Chondrocyte (in vitro differentiated cells): ENCODE measurements at regions not wholly inside any gene's neighbourhood (a gene's known extent, or its start where the extent isn't known, plus 50 kb on each side); places are given as distances from the start of the nearest gene placed in this dataset.

Experiments
- DNase-seq: peaks from one replicate; pipeline ENCODE4 v3.0.0; 2021; ENCODE audit warnings: mixed read lengths, low spot score
- H3K27ac Mint-ChIP-seq: one replicate; pipeline ENCODE4 v1.8.0; 2021; ENCODE audit warnings: mild to moderate bottlenecking, moderate library complexity, mixed read lengths; ENCODE audit not compliant: unreplicated experiment
- H3K27me3 Mint-ChIP-seq: 2 replicates; pipeline ENCODE4 v1.8.0; 2021; ENCODE audit warnings: low read depth, mixed read lengths
- H3K36me3 Mint-ChIP-seq: 2 replicates; pipeline ENCODE4 v1.8.0; 2021; ENCODE audit warnings: low read depth, mixed read lengths
- H3K4me1 Mint-ChIP-seq: 2 replicates; pipeline ENCODE4 v1.8.0; 2021; ENCODE audit warnings: low read depth, mild to moderate bottlenecking, mixed read lengths
- H3K4me3 Mint-ChIP-seq: one replicate; pipeline ENCODE4 v1.8.0; 2021; ENCODE audit warnings: mild to moderate bottlenecking, moderate library complexity, mixed read lengths; ENCODE audit not compliant: unreplicated experiment
- H3K9me3 Mint-ChIP-seq: 2 replicates; pipeline ENCODE4 v1.8.0; 2021; ENCODE audit warnings: low read depth, mixed read lengths
- TF ChIP-seq, protein P1 (sequence below): fragments of 200-600 bp; sonication (generic); IDR thresholded peaks from 2 replicates; pipeline ENCODE4 v1.5.0; 2021; ENCODE audit warnings: antibody characterized with exemption, mild to moderate bottlenecking, moderate library complexity

DNA sequence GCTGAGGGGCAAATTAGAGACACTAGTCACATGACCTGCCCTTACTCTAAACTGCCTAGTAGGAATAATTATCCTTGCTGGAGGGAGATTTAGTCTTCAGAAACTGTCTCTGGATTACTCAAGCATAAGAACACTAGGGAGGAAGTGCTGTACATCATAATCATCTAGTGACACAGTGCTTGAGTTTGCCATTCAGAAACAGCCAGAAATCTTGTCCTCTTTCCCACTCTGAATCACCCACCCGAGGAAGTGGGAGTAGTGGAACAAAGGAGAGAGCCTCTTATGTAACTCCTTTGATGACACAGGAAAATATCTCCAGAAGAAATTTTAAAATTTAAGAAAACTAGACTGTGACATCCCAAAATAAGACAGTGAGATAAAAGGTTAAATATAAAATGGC is 69.3 kb upstream of the PCDH19 start:
- no peak for DNase-seq
- H3K4me1 Mint-ChIP-seq, result peaks cover 5% of the 10 kb centered on the region
- no peaks in the 10 kb centered on the region for H3K36me3 Mint-ChIP-seq
- peaks cover 3% of the 10 kb centered on the region for H3K9me3 Mint-ChIP-seq
- no peak overlapping the region for H3K27ac Mint-ChIP-seq
- H3K27me3 Mint-ChIP-seq, result peaks cover 1% of the 10 kb centered on the region
- H3K4me3 Mint-ChIP-seq, result no peak overlapping the region
- TF ChIP-seq, protein P1, sequence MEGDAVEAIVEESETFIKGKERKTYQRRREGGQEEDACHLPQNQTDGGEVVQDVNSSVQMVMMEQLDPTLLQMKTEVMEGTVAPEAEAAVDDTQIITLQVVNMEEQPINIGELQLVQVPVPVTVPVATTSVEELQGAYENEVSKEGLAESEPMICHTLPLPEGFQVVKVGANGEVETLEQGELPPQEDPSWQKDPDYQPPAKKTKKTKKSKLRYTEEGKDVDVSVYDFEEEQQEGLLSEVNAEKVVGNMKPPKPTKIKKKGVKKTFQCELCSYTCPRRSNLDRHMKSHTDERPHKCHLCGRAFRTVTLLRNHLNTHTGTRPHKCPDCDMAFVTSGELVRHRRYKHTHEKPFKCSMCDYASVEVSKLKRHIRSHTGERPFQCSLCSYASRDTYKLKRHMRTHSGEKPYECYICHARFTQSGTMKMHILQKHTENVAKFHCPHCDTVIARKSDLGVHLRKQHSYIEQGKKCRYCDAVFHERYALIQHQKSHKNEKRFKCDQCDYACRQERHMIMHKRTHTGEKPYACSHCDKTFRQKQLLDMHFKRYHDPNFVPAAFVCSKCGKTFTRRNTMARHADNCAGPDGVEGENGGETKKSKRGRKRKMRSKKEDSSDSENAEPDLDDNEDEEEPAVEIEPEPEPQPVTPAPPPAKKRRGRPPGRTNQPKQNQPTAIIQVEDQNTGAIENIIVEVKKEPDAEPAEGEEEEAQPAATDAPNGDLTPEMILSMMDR, result no peak

DNA sequence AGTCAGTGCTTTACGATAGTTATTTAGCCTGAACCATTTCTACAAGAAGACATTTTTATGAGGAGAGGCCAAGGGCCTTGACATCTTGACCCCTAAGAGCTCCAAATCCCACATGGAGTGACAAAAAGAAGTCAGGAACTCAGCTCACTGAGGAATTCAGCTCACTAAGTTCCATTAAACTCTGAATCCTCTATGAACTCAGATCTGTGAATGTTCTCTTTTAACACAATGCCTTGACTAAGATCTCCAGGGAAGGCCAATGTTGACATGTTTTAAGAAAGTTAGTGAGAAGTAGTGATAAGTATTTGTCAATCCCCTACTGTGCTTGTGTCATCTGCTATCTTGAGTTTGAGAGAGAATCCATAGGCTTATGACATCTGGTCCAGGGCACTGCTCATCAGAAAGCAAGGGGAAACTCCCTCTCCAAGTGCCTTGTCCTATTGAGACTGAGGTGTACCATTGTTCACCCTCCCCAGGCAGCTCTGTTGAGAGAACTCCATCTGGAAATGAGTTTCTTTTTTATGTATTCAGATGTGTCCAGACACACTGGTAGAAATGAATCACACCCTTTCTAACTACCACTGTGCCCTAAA is 68.7 kb upstream of the PCDH19 start:
- H3K27ac Mint-ChIP-seq, result no peak overlapping the region
- peaks cover 6% of the 10 kb centered on the region for H3K9me3 Mint-ChIP-seq
- DNase-seq, result no peak
- no peak overlapping the region for H3K4me3 Mint-ChIP-seq
- TF ChIP-seq, protein P1, result no peak
- peaks cover 1% of the 10 kb centered on the region for H3K27me3 Mint-ChIP-seq
- H3K4me1 Mint-ChIP-seq, result peaks cover 5% of the 10 kb centered on the region
- H3K36me3 Mint-ChIP-seq, result no peaks in the 10 kb centered on the region

DNA sequence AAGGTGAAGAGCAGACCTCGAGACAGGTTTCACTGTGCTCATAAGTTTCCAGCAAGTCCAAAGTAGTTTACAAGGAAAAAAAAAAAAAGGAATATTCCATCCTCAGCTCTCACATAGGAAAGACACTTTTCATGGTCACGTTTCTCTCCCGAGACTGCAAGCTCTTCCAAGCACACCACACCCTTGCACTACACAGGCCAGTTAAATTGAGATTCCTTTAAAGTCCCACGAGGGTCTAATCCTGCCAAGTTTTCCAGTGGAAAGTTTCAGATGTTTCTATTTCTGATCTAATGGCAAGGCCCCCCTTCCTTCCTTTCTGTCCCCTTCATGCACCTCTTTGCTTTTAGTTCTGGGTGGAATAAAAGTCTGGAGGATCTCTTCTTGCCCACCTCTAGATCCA is 67.9 kb upstream of the PCDH19 start:
- no peaks in the 10 kb centered on the region for H3K36me3 Mint-ChIP-seq
- TF ChIP-seq, protein P1, result no peak
- no peak overlapping the region for H3K4me3 Mint-ChIP-seq
- no peak overlapping the region for H3K27ac Mint-ChIP-seq
- H3K4me1 Mint-ChIP-seq, result peaks cover 5% of the 10 kb centered on the region
- H3K9me3 Mint-ChIP-seq, result peaks cover 8% of the 10 kb centered on the region
- no peak for DNase-seq
- H3K27me3 Mint-ChIP-seq, result no peaks in the 10 kb centered on the region

DNA sequence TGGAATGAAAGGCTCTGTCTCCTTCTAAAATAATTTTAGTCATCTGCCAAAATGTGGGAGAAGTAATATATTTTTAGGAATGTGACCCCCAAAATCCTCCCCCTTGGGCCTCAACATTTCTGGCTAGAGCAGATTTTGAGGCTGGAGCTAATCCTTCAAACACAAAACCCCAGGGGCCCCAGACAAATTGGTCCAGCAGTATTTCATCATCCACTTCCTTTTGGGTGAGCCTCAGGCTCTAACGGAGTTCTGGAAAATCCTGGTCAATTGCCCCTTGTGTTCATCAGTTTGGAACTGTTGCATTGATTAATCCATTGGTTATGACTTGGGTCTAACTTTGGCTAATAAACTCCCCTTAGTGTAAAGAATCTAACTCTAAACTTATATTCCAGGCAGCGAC is 67.4 kb upstream of the PCDH19 start:
- H3K9me3 Mint-ChIP-seq, result peaks cover 8% of the 10 kb centered on the region
- no peak overlapping the region for H3K4me3 Mint-ChIP-seq
- H3K27ac Mint-ChIP-seq, result no peak overlapping the region
- H3K4me1 Mint-ChIP-seq, result peaks cover 5% of the 10 kb centered on the region
- no peak for DNase-seq
- no peaks in the 10 kb centered on the region for H3K27me3 Mint-ChIP-seq
- no peaks in the 10 kb centered on the region for H3K36me3 Mint-ChIP-seq
- TF ChIP-seq, protein P1, result no peak
